ENCODE measurements at regions not wholly inside any gene's neighbourhood (a gene's known extent, or its start where the extent isn't known, plus 50 kb on each side); places are given as distances from the start of the nearest gene placed in this dataset.

- no peak for DNase-seq
Observed at GRCh38 chr22:49449811-49450446, 377.7 kb downstream of the BRD1 start.

GRCh38 chr22:49449377-49449776, 378.3 kb downstream of the BRD1 start:
- no peak for DNase-seq

- DNase-seq = no peak
Observed at GRCh38 chr22:49448526-49448925, 379.1 kb downstream of the BRD1 start.

- DNase-seq = no peak
Observed at GRCh38 chr22:49447837-49448236, 379.8 kb downstream of the BRD1 start.

- no peak for DNase-seq
Observed at GRCh38 chr22:49446759-49447710, 380.6 kb downstream of the BRD1 start.

- DNase-seq = no peak
Observed at GRCh38 chr22:49446145-49446758, 381.4 kb downstream of the BRD1 start.

GRCh38 chr22:49444781-49445180, 382.9 kb downstream of the BRD1 start:
- DNase-seq = no peak

- no peak for DNase-seq
Observed at GRCh38 chr22:49440931-49441330, 386.7 kb downstream of the BRD1 start.

- DNase-seq = no peak
Observed at GRCh38 chr22:49439373-49439772, 388.3 kb downstream of the BRD1 start.

- DNase-seq = no peak
Observed at GRCh38 chr22:49437956-49438355, 389.7 kb downstream of the BRD1 start.

GRCh38 chr22:49437356-49437755, 390.3 kb downstream of the BRD1 start:
- no peak for DNase-seq

GRCh38 chr22:49436056-49436455, 391.6 kb downstream of the BRD1 start:
- DNase-seq = no peak

GRCh38 chr22:49435596-49435995, 392.1 kb downstream of the BRD1 start:
- DNase-seq = no peak

- no peak for DNase-seq
Observed at GRCh38 chr22:49433717-49434611, 393.7 kb downstream of the BRD1 start.

- DNase-seq = no peak
Observed at GRCh38 chr22:49432897-49433443, 394.7 kb downstream of the BRD1 start.

- DNase-seq = no peak
Observed at GRCh38 chr22:49432211-49432896, 395.3 kb downstream of the BRD1 start.

- no peak for DNase-seq
Observed at GRCh38 chr22:49431551-49431950, 396.1 kb downstream of the BRD1 start.

- DNase-seq = no peak
Observed at GRCh38 chr22:49429066-49429465, 398.6 kb downstream of the BRD1 start.

GRCh38 chr22:49427941-49428340, 399.7 kb downstream of the BRD1 start:
- no peak for DNase-seq

GRCh38 chr22:49427341-49427740, 400.3 kb downstream of the BRD1 start:
- no peak for DNase-seq

- DNase-seq = no peak
Observed at GRCh38 chr22:49426618-49427266, 400.9 kb downstream of the BRD1 start.
